H1 (cell line): ENCODE measurements at regions not wholly inside any gene's neighbourhood (a gene's known extent, or its start where the extent isn't known, plus 50 kb on each side); places are given as distances from the start of the nearest gene placed in this dataset.

Source experiments
- ATF3 ChIP-seq: IDR thresholded peaks from 2 replicates; pipeline ENCODE4 v1.6.1; 2011; ENCODE audit warnings: low read depth, mild to moderate bottlenecking, low read length; ENCODE audit not compliant: insufficient read depth
- CTCF ChIP-seq, 3 experiments: IDR thresholded peaks; 1 replicate in 2 of 3; 2 replicates in 1 of 3; pipeline versions ENCODE4 v1.5.1 to v1.6.1; 2011; ENCODE audit warnings: low read length in 3 of 3, mild to moderate bottlenecking in 3 of 3, inconsistent platforms in 2 of 3, low read depth in 1 of 3, moderate library complexity in 1 of 3; ENCODE audit not compliant: insufficient read depth in 1 of 3; ENCODE audit errors: control extremely low read depth in 1 of 3
- EZH2 ChIP-seq: fragments of 200-600 bp; sonication (generic); IDR thresholded peaks from 2 replicates; pipeline ENCODE4 v1.7.1; 2012; ENCODE audit warnings: low read depth, mild to moderate bottlenecking, moderate library complexity, low read length, inconsistent platforms; ENCODE audit not compliant: severe bottlenecking
- FOSL1 ChIP-seq: IDR thresholded peaks from 2 replicates; pipeline ENCODE4 v1.6.1; 2011; ENCODE audit warnings: mild to moderate bottlenecking, low read depth, low read length, moderate library complexity; ENCODE audit not compliant: insufficient read depth
- HDAC6 ChIP-seq: IDR thresholded peaks from one replicate; pipeline ENCODE4 v1.7.1; 2012; ENCODE audit warnings: low read depth, mild to moderate bottlenecking, inconsistent platforms, low read length, moderate library complexity
- KDM5A ChIP-seq: fragments of 200-600 bp; IDR thresholded peaks from 2 replicates; pipeline ENCODE4 v1.7.1; 2012; ENCODE audit warnings: mild to moderate bottlenecking, low read length, inconsistent platforms, mixed read lengths
- MAFK ChIP-seq: IDR thresholded peaks from 2 replicates; pipeline ENCODE4 v1.6.1; 2012; ENCODE audit warnings: low read depth, mild to moderate bottlenecking, improper control_type of control experiment, low read length
- MAX ChIP-seq: IDR thresholded peaks from 2 replicates; pipeline ENCODE4 v1.6.1; 2012; ENCODE audit warnings: inconsistent platforms
- NANOG ChIP-seq: IDR thresholded peaks from 2 replicates; pipeline ENCODE4 v1.6.1; 2011; ENCODE audit warnings: low read length, low read depth, mild to moderate bottlenecking, inconsistent platforms; ENCODE audit not compliant: insufficient read depth, poor library complexity, severe bottlenecking
- POLR2A ChIP-seq, 2 experiments: IDR thresholded peaks; 1 replicate in 1 of 2; 2 replicates in 1 of 2; pipeline ENCODE4 v1.6.1; 2011; ENCODE audit warnings: low read depth in 2 of 2, low read length in 2 of 2, mild to moderate bottlenecking in 2 of 2; ENCODE audit errors: control extremely low read depth in 1 of 2
- SIN3A ChIP-seq, 2 experiments: IDR thresholded peaks in 1 of 2; conservative IDR thresholded peaks in 1 of 2; 2 replicates each; pipeline ENCODE4 v1.6.1; 2011 to 2012; ENCODE audit warnings: low read length in 2 of 2, improper control_type of control experiment in 1 of 2, low read depth in 1 of 2, mild to moderate bottlenecking in 1 of 2
- YY1 ChIP-seq: IDR thresholded peaks from 2 replicates; pipeline ENCODE4 v1.6.1; 2011; ENCODE audit warnings: low read depth, mild to moderate bottlenecking, low read length

- TF ChIP-seq CTCF (IDR thresholded peaks at IDR 0.05; ENCODE audit: control extremely low read depth in 1 of 3, insufficient read depth in 1 of 3, low read depth in 1 of 3, low read length in 3 of 3) (no peak), MAX (no peak), FOSL1 (no peak), YY1 (no peak), POLR2A (IDR thresholded peaks at IDR 0.05; ENCODE audit: control extremely low read depth in 1 of 2, low read depth in 2 of 2, low read length in 2 of 2) (no peak), MAFK (no peak), NANOG (no peak), ATF3 (no peak), EZH2 (no peak), KDM5A (no peak), HDAC6 (no peak), SIN3A (conservative IDR thresholded peaks at IDR 0.05 in 1 of 2, IDR thresholded peaks at IDR 0.05 in 1 of 2; ENCODE audit: low read depth in 1 of 2, low read length in 2 of 2) (no peak)
These were observed 521.2 kb upstream of the NBEA start for GRCh38 chr13:34420702-34421346.
